SH-SY5Y (cell line): ENCODE measurements at regions not wholly inside any gene's neighbourhood (a gene's known extent, or its start where the extent isn't known, plus 50 kb on each side); places are given as distances from the start of the nearest gene placed in this dataset.

Source experiments
- GATA2 ChIP-seq: IDR thresholded peaks from 2 replicates; pipeline ENCODE4 v1.6.1; 2011; ENCODE audit warnings: mild to moderate bottlenecking, low read depth, low read length
- GATA3 ChIP-seq: IDR thresholded peaks from 2 replicates; pipeline ENCODE4 v1.6.1; 2011; ENCODE audit warnings: low read depth, mild to moderate bottlenecking, low read length, moderate library complexity

- peak; percentile 65 for TF ChIP-seq GATA2
- peak; percentile 63 for TF ChIP-seq GATA3
Measured at GRCh38 chr18:38009320-38009719, 443.7 kb upstream of the CELF4 start.
